IMR-90 (cell line): ENCODE measurements at regions not wholly inside any gene's neighbourhood (a gene's known extent, or its start where the extent isn't known, plus 50 kb on each side); places are given as distances from the start of the nearest gene placed in this dataset.

ENCODE experiments used
- ATAC-seq: fragments of 200-7000 bp; cut with Tn5 transposase; 2 replicates; pipeline ENCODE4 v1.9.1; 2020; ENCODE audit warnings: low read depth, mild to moderate bottlenecking, moderate library complexity
- BruUV-seq: library from RNA; stranded (reverse); fragments of 400-500 nt; replicated peaks from 2 replicates; lab custom pipeline; 2021; lab: Mats Ljungman, UMichigan
- CTCF ChIA-PET: fragments of 300-600 bp; formaldehyde crosslinking; extraction: SDS; loops from one replicate; lab custom pipeline; 2021; ENCODE audit warnings: antibody characterized with exemption; lab: Yijun Ruan, JAX
- POLR2A ChIA-PET: fragments of 300-600 bp; sonication (Branson Sonifier 250); formaldehyde crosslinking; loops from one replicate; lab custom pipeline; 2022; ENCODE audit warnings: antibody characterized with exemption; ENCODE audit not compliant: unreplicated experiment; lab: Charles Lee
- DNase-seq: peaks from one replicate; pipeline ENCODE4 v3.0.0; 2013
- H2AFZ ChIP-seq: replicated peaks from 2 replicates; pipeline ENCODE3; 2013; ENCODE audit warnings: low read length, mild to moderate bottlenecking; ENCODE audit not compliant: poor library complexity
- H2AK5ac ChIP-seq: 2 replicates; pipeline ENCODE4 v1.6.1; 2013; ENCODE audit warnings: low read depth, low read length, inconsistent platforms
- H2AK9ac ChIP-seq: replicated peaks from 2 replicates; pipeline ENCODE3; 2013; ENCODE audit warnings: mild to moderate bottlenecking, low read depth, low read length, moderate library complexity; ENCODE audit not compliant: poor library complexity
- H2BK120ac ChIP-seq: 2 replicates; pipeline ENCODE4 v1.6.1; 2013; ENCODE audit warnings: low read depth, low read length, inconsistent platforms
- H2BK15ac ChIP-seq: 3 replicates; pipeline ENCODE4 v1.6.1; 2013; ENCODE audit warnings: low read depth, low read length, inconsistent platforms
- H2BK20ac ChIP-seq: 2 replicates; pipeline ENCODE4 v1.6.1; 2013; ENCODE audit warnings: low read depth, mild to moderate bottlenecking, inconsistent platforms, low read length, moderate library complexity
- H2BK5ac ChIP-seq: 2 replicates; pipeline ENCODE4 v1.6.1; 2013; ENCODE audit warnings: mild to moderate bottlenecking, low read depth, low read length, inconsistent platforms; ENCODE audit not compliant: poor library complexity, severe bottlenecking
- H3K14ac ChIP-seq: replicated peaks from 2 replicates; pipeline ENCODE4 v1.6.1; 2013; ENCODE audit warnings: low read depth, low read length, inconsistent platforms
- H3K18ac ChIP-seq: 2 replicates; pipeline ENCODE4 v1.6.1; 2013; ENCODE audit warnings: low read depth, low read length, control low read depth
- H3K23ac ChIP-seq: 2 replicates; pipeline ENCODE4 v1.6.1; 2013; ENCODE audit warnings: low read depth, low read length, inconsistent platforms
- H3K27ac ChIP-seq: 2 replicates; pipeline ENCODE4 v1.5.1; 2013; ENCODE audit warnings: mild to moderate bottlenecking, control low read depth, low read length; ENCODE audit not compliant: insufficient read depth
- H3K27me3 ChIP-seq: 2 replicates; pipeline ENCODE4 v1.6.1; 2013; ENCODE audit warnings: low read length; ENCODE audit not compliant: control insufficient read depth, insufficient read depth
- H3K36me3 ChIP-seq: 2 replicates; pipeline ENCODE4 v1.6.1; 2013; ENCODE audit warnings: low read length, mixed read lengths; ENCODE audit not compliant: control insufficient read depth, insufficient read depth
- H3K4ac ChIP-seq: 2 replicates; pipeline ENCODE4 v1.6.1; 2013; ENCODE audit warnings: low read depth, low read length, inconsistent platforms
- H3K4me1 ChIP-seq: 2 replicates; pipeline ENCODE4 v1.6.1; 2013; ENCODE audit warnings: low read length, mixed read lengths; ENCODE audit not compliant: control insufficient read depth, insufficient read depth
- H3K4me2 ChIP-seq: 2 replicates; pipeline ENCODE4 v1.6.1; 2013; ENCODE audit warnings: low read depth, mild to moderate bottlenecking, control low read depth, low read length, moderate library complexity
- H3K4me3 ChIP-seq: 2 replicates; pipeline ENCODE4 v1.5.1; 2013; ENCODE audit warnings: low read depth, mild to moderate bottlenecking, control low read depth, low read length, moderate library complexity; ENCODE audit not compliant: insufficient read depth
- H3K56ac ChIP-seq: 2 replicates; pipeline ENCODE4 v1.6.1; 2013; ENCODE audit warnings: low read length, inconsistent platforms; ENCODE audit not compliant: insufficient read depth; ENCODE audit errors: extremely low read depth
- H3K79me1 ChIP-seq, 2 experiments: 2 replicates each; pipeline ENCODE4 v1.6.1; 2013; ENCODE audit warnings: low read length in 2 of 2, inconsistent platforms in 1 of 2, low read depth in 1 of 2
- H3K9ac ChIP-seq: 2 replicates; pipeline ENCODE4 v1.6.1; 2013; ENCODE audit warnings: low read depth, low read length, control low read depth
- H3K9me1 ChIP-seq: 2 replicates; pipeline ENCODE4 v1.6.1; 2013; ENCODE audit warnings: low read length, inconsistent platforms; ENCODE audit not compliant: insufficient read depth
- H3K9me3 ChIP-seq: 2 replicates; pipeline ENCODE4 v1.6.1; 2013; ENCODE audit warnings: low read length; ENCODE audit not compliant: control insufficient read depth, insufficient read depth
- H4K20me1 ChIP-seq: 2 replicates; pipeline ENCODE4 v1.6.1; 2013; ENCODE audit warnings: low read length, inconsistent platforms; ENCODE audit not compliant: insufficient read depth
- H4K5ac ChIP-seq: 2 replicates; pipeline ENCODE4 v1.6.1; 2013; ENCODE audit warnings: mild to moderate bottlenecking, low read depth, low read length, control low read depth
- H4K8ac ChIP-seq, 2 experiments: 2 replicates each; pipeline ENCODE4 v1.6.1; 2013; ENCODE audit warnings: low read depth in 2 of 2, low read length in 2 of 2, control low read depth in 1 of 2, inconsistent platforms in 1 of 2
- H4K91ac ChIP-seq: 2 replicates; pipeline ENCODE4 v1.6.1; 2013; ENCODE audit warnings: low read depth, low read length, inconsistent platforms; ENCODE audit not compliant: insufficient read depth
- MAZ ChIP-seq: IDR thresholded peaks from 2 replicates; pipeline ENCODE4 v1.6.1; 2012; ENCODE audit warnings: low read depth, mild to moderate bottlenecking, low read length, improper control_type of control experiment, moderate library complexity, borderline replicate concordance
- RFX5 ChIP-seq: IDR thresholded peaks from 2 replicates; pipeline ENCODE4 v1.8.0; 2012; ENCODE audit warnings: low read depth, mild to moderate bottlenecking, low read length, moderate library complexity
- WGBS, 2 experiments: methylation state at CpG; one replicate each; pipeline versions ENCODE4 v1.1.5 to v1.1.7; 2013; ENCODE audit warnings: missing lambda C conversion rate in 2 of 2; ENCODE audit not compliant: insufficient read length in 1 of 2; ENCODE audit errors: extremely low coverage in 2 of 2; 5-methylcytosine and 5-hydroxymethylcytosine counted together
- dilution Hi-C: fragments of 300-500 bp; cut with HindIII; formaldehyde crosslinking; loops from one replicate; pipeline ENCODE4 v1.14.3; 2018; ENCODE audit warnings: low sequenced_read_pairs; ENCODE audit not compliant: unreplicated experiment
- in situ Hi-C: fragments of 300-500 bp; cut with MboI; formaldehyde crosslinking; loops from 3 replicates; pipeline ENCODE4 v1.14.3; 2019; ENCODE audit warnings: low sequenced_read_pairs, inconsistent platforms, mixed read lengths
- intact Hi-C: fragments of 100-400 bp; cut with micrococcal nuclease; formaldehyde crosslinking; loops from 2 replicates; pipeline ENCODE4 v1.10.0; 2022

DNA sequence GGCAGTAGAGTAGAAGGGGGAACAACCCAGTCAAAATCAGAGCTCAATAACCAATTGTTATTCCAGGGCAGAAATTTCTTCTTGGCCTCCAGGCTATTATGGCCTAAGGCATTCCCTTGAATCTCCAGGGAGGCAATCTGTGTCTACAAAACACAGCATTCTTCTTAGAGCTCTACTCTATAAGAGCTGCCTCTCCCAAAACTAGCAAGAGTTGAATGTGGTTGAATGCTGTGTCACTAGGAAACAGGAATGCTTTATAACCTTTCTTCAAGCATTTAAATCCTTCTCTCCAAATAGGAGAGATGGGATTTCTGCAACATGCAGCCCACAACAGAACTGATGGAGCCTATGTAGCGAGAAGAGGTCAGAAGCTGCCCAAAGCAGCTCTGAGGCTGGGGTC is 97.1 kb upstream of the APC start:
- dilution Hi-C loops: no loop called here
- Histone ChIP-seq H3K27ac (no peak overlapping the region), H4K20me1 (no peaks in the 10 kb centered on the region), H3K23ac (no peak overlapping the region), H3K4ac (no peak overlapping the region), H2BK15ac (no peak overlapping the region), H4K8ac (no peak overlapping the region), H2AK9ac (no peak overlapping the region), H3K56ac (no peak overlapping the region), H3K79me1 (no peaks in the 10 kb centered on the region), H3K4me3 (no peak overlapping the region), H3K9me1 (no peaks in the 10 kb centered on the region), H4K5ac (no peak overlapping the region), H4K91ac (no peak overlapping the region), H2BK5ac (no peak overlapping the region), H3K4me2 (no peak overlapping the region), H3K9ac (no peak overlapping the region), H3K18ac (no peak overlapping the region), H2AFZ (no peak overlapping the region), H3K14ac (no peak overlapping the region), H2BK120ac (no peak overlapping the region), H2AK5ac (no peak overlapping the region), H2BK20ac (no peak overlapping the region), H3K9me3 (no peaks in the 10 kb centered on the region), H3K27me3 (peaks cover 2% of the 10 kb centered on the region; the same call in 1 of the 2 replicates), H3K36me3 (no peaks in the 10 kb centered on the region), H3K4me1 (no peaks in the 10 kb centered on the region)
- POLR2A ChIA-PET: no interaction called here
- in situ Hi-C loops: no loop called here
- no CpG with 5 or more reads among the region's 1 CpG for WGBS, 2 experiments
- no peak for ATAC-seq
- DNase-seq: no peak
- no TSS peak for BruUV-seq
- CTCF ChIA-PET: no interaction called here
- intact Hi-C loops: no loop called here
- TF ChIP-seq RFX5 (no peak), MAZ (no peak)
